CD4-positive, alpha-beta T cell (primary cell): ENCODE measurements at regions not wholly inside any gene's neighbourhood (a gene's known extent, or its start where the extent isn't known, plus 50 kb on each side); places are given as distances from the start of the nearest gene placed in this dataset.

Experiments used
- ATAC-seq: fragments of 200-7000 bp; cut with Tn5 transposase; one replicate; pipeline ENCODE4 v1.10.0; 2022; ENCODE audit warnings: mild to moderate bottlenecking; ENCODE audit not compliant: poor library complexity
- CTCF ChIA-PET: fragments of 350-600 bp; sonication (Branson Sonifier 250); formaldehyde crosslinking; loops from one replicate; lab custom pipeline; 2021; ENCODE audit warnings: antibody characterized with exemption, inconsistent platforms; lab: Charles Lee
- POLR2A ChIA-PET: fragments of 350-600 bp; sonication (Branson Sonifier 250); formaldehyde crosslinking; loops from one replicate; lab custom pipeline; 2021; ENCODE audit warnings: antibody characterized with exemption, inconsistent platforms; lab: Charles Lee
- DNase-seq, 14 experiments: peaks; one replicate each; pipeline ENCODE4 v3.0.0-alpha.2; 2013 to 2020; ENCODE audit warnings: mixed read lengths in 2 of 14
- H3K27ac ChIP-seq, 2 donors: one replicate each; pipeline versions ENCODE4 v1.5.1 to v1.7.0; 2013; ENCODE audit warnings: low read length in 2 of 2, low read depth in 1 of 2, mild to moderate bottlenecking in 1 of 2
- H3K27me3 ChIP-seq, 2 experiments: 1 replicate in 1 of 2; 2 replicates in 1 of 2; pipeline versions ENCODE4 v1.6.1 to v1.7.0; 2013; ENCODE audit warnings: low read length in 2 of 2, control low read depth in 1 of 2, mild to moderate bottlenecking in 1 of 2, moderate library complexity in 1 of 2; ENCODE audit not compliant: insufficient read depth in 2 of 2, control insufficient read depth in 1 of 2
- H3K36me3 ChIP-seq: one replicate; pipeline ENCODE4 v1.6.1; 2013; ENCODE audit warnings: low read length, control low read depth; ENCODE audit not compliant: insufficient read depth
- H3K4me1 ChIP-seq: one replicate; pipeline ENCODE4 v1.6.1; 2013; ENCODE audit warnings: low read length, control low read depth; ENCODE audit not compliant: insufficient read depth
- H3K4me3 ChIP-seq: one replicate; pipeline ENCODE4 v1.5.1; 2013; ENCODE audit warnings: mild to moderate bottlenecking, low read length, moderate library complexity
- H3K9me3 ChIP-seq, 2 experiments: 1 replicate in 1 of 2; 2 replicates in 1 of 2; pipeline versions ENCODE4 v1.6.1 to v1.7.0; 2013; ENCODE audit warnings: low read length in 2 of 2, mild to moderate bottlenecking in 2 of 2, control low read depth in 1 of 2, moderate library complexity in 1 of 2; ENCODE audit not compliant: control insufficient read depth in 1 of 2, insufficient read depth in 1 of 2
- H3K27ac Mint-ChIP-seq: one replicate; pipeline ENCODE4 v1.8.0; 2020; ENCODE audit warnings: mixed read lengths
- H3K27me3 Mint-ChIP-seq: one replicate; pipeline ENCODE4 v1.8.0; 2021; ENCODE audit warnings: mixed read lengths
- H3K36me3 Mint-ChIP-seq: one replicate; pipeline ENCODE4 v1.8.0; 2021; ENCODE audit warnings: low read depth, mixed read lengths
- H3K4me1 Mint-ChIP-seq: one replicate; pipeline ENCODE4 v1.8.0; 2021; ENCODE audit warnings: low read depth, mixed read lengths
- H3K4me3 Mint-ChIP-seq: one replicate; pipeline ENCODE4 v1.8.0; 2020; ENCODE audit warnings: mild to moderate bottlenecking, mixed read lengths
- H3K9me3 Mint-ChIP-seq: one replicate; pipeline ENCODE4 v1.8.0; 2020; ENCODE audit warnings: mixed read lengths
- CTCF ChIP-seq: fragments of 200-600 bp; IDR thresholded peaks from one replicate; pipeline ENCODE4 v1.8.0; 2022; ENCODE audit warnings: antibody characterized with exemption, mild to moderate bottlenecking
- intact Hi-C, 2 experiments: fragments of 100-400 bp; cut with DNase I in 1 of 2; cut with micrococcal nuclease in 1 of 2; formaldehyde crosslinking; loops; one replicate each; pipeline versions ENCODE4 v1.15.1 to v1.9.0; 2023 to 2025; cut with DNase I, micrococcal nuclease

GRCh38 chr2:217152831-217153230, 293.0 kb upstream of the TNP1 start:
- Histone ChIP-seq H3K4me1 (no peaks in the 10 kb centered on the region), H3K4me3 (no peak overlapping the region), H3K27me3 (no peaks in the 10 kb centered on the region), H3K9me3 (no peaks in the 10 kb centered on the region), H3K36me3 (no peaks in the 10 kb centered on the region), H3K27ac (no peak overlapping the region)
- no peak for ATAC-seq
- TF ChIP-seq CTCF: no peak
- Mint-ChIP-seq H3K4me1 (no peaks in the 10 kb centered on the region), H3K27ac (no peak overlapping the region), H3K4me3 (no peak overlapping the region), H3K9me3 (no peaks in the 10 kb centered on the region), H3K36me3 (no peaks in the 10 kb centered on the region), H3K27me3 (peaks cover 1% of the 10 kb centered on the region)
- ChIA-PET POLR2A (no interaction called here), CTCF (no interaction called here)
- no peak for DNase-seq
- intact Hi-C loops: no loop called here

- ATAC-seq (no peak), DNase-seq (no peak)
- Histone ChIP-seq H3K4me3 (no peak overlapping the region), H3K27me3 (no peaks in the 10 kb centered on the region), H3K27ac (no peak overlapping the region), H3K9me3 (no peaks in the 10 kb centered on the region), H3K4me1 (no peaks in the 10 kb centered on the region), H3K36me3 (no peaks in the 10 kb centered on the region)
- Mint-ChIP-seq H3K27ac (no peak overlapping the region), H3K36me3 (no peaks in the 10 kb centered on the region), H3K4me1 (no peaks in the 10 kb centered on the region), H3K9me3 (no peaks in the 10 kb centered on the region), H3K4me3 (no peak overlapping the region), H3K27me3 (peaks cover 13% of the 10 kb centered on the region)
- ChIA-PET CTCF (no interaction called here), POLR2A (no interaction called here)
- no peak for TF ChIP-seq CTCF
- intact Hi-C loops: no loop called here
Measured at GRCh38 chr2:217151509-217152206, 291.8 kb upstream of the TNP1 start.

- Mint-ChIP-seq H3K4me3 (no peak overlapping the region), H3K36me3 (no peaks in the 10 kb centered on the region), H3K27ac (no peak overlapping the region), H3K4me1 (no peaks in the 10 kb centered on the region), H3K27me3 (peaks cover 16% of the 10 kb centered on the region), H3K9me3 (no peaks in the 10 kb centered on the region)
- Histone ChIP-seq H3K27me3 (no peaks in the 10 kb centered on the region), H3K9me3 (no peaks in the 10 kb centered on the region), H3K36me3 (no peaks in the 10 kb centered on the region), H3K4me1 (no peaks in the 10 kb centered on the region), H3K4me3 (no peak overlapping the region), H3K27ac (no peak overlapping the region)
- CTCF ChIA-PET: no interaction called here
- no peak for TF ChIP-seq CTCF
- no peak for ATAC-seq
- intact Hi-C loops: no loop called here
- POLR2A ChIA-PET: no interaction called here
- no peak for DNase-seq
Measured at GRCh38 chr2:217150236-217150635, 290.4 kb upstream of the TNP1 start.
